Uterus (tissue), 3 donors: ENCODE measurements at regions not wholly inside any gene's neighbourhood (a gene's known extent, or its start where the extent isn't known, plus 50 kb on each side); places are given as distances from the start of the nearest gene placed in this dataset.

Experiments used
- DNase-seq, 2 donors: peaks; one replicate each; pipeline ENCODE4 v3.0.0-alpha.2; 2019 to 2020
- H3K27ac ChIP-seq, 2 donors: fragments of 200-600 bp; sonication (generic); 1 replicate in 1 of 2; 2 replicates in 1 of 2; pipeline ENCODE4 v1.5.1; 2016 to 2018
- H3K27me3 ChIP-seq, 2 donors: fragments of 200-600 bp; sonication (generic); one replicate each; pipeline ENCODE4 v1.5.1; 2018 to 2019; ENCODE audit warnings: control low read depth in 1 of 2
- H3K36me3 ChIP-seq, 2 donors: fragments of 200-600 bp; sonication (generic); one replicate each; pipeline ENCODE4 v1.5.1; 2019; ENCODE audit warnings: control low read depth in 1 of 2
- H3K4me1 ChIP-seq, 2 donors: fragments of 200-600 bp; sonication (generic); one replicate each; pipeline ENCODE4 v1.5.1; 2018 to 2019; ENCODE audit warnings: control low read depth in 1 of 2
- H3K4me3 ChIP-seq, 2 donors: fragments of 200-600 bp; sonication (generic); 1 replicate in 1 of 2; 2 replicates in 1 of 2; pipeline ENCODE4 v1.5.1; 2018 to 2019; ENCODE audit warnings: mild to moderate bottlenecking in 1 of 2
- H3K9me3 ChIP-seq, 2 donors: fragments of 200-600 bp; sonication (generic); one replicate each; pipeline ENCODE4 v1.5.1; 2019; ENCODE audit warnings: control low read depth in 1 of 2
- POLR2A ChIP-seq, 2 donors: fragments of 450-650 bp; IDR thresholded peaks; one replicate each; pipeline ENCODE4 v1.6.1; 2016; ENCODE audit warnings: antibody characterized with exemption in 2 of 2, mild to moderate bottlenecking in 1 of 2, moderate library complexity in 1 of 2
- intact Hi-C: fragments of 100-400 bp; cut with DNase I; formaldehyde crosslinking; loops from one replicate; pipeline ENCODE4 v1.15.1; 2023; ENCODE audit warnings: low total_unique reads
- TF ChIP-seq, protein P1 (sequence below), 4 experiments: fragments of 200-600 bp in 2 of 4; fragments of 450-650 bp in 2 of 4; sonication (generic) in 2 of 4; IDR thresholded peaks; one replicate each; pipeline ENCODE4 v1.5.1; 2016 to 2019; ENCODE audit warnings: antibody characterized with exemption in 4 of 4, mild to moderate bottlenecking in 2 of 4, moderate library complexity in 1 of 4
- donor health status: DM: yes; HTN: yes; CAD: no.

DNA sequence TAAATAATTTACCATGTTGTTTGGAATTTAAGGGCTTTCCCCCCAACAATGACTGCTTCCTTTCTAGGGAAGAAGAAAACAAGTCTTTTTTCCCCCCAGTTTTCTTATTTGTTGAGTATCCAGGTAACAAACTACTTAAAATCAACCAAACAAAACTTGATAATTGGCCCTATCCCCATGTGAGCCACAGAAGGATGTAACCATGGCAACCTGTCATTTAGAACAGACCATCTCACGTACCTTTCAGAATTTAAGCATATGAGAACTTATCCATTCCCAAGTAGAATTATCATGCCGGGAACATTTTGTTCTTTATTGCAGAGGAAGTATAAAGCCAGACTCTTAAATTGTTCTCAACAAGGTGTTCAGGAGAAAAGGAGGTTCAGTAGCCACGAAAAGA is 392.3 kb downstream of the CETN3 start:
- intact Hi-C loops = no loop called here
- Histone ChIP-seq H3K27ac (peak overlapping the region in 1 of 2 donors; percentile 3), H3K4me3 (no peak overlapping the region), H3K9me3 (no peaks in the 10 kb centered on the region), H3K27me3 (no peaks in the 10 kb centered on the region), H3K36me3 (no peaks in the 10 kb centered on the region), H3K4me1 (no peaks in the 10 kb centered on the region)
- TF ChIP-seq, protein P1, sequence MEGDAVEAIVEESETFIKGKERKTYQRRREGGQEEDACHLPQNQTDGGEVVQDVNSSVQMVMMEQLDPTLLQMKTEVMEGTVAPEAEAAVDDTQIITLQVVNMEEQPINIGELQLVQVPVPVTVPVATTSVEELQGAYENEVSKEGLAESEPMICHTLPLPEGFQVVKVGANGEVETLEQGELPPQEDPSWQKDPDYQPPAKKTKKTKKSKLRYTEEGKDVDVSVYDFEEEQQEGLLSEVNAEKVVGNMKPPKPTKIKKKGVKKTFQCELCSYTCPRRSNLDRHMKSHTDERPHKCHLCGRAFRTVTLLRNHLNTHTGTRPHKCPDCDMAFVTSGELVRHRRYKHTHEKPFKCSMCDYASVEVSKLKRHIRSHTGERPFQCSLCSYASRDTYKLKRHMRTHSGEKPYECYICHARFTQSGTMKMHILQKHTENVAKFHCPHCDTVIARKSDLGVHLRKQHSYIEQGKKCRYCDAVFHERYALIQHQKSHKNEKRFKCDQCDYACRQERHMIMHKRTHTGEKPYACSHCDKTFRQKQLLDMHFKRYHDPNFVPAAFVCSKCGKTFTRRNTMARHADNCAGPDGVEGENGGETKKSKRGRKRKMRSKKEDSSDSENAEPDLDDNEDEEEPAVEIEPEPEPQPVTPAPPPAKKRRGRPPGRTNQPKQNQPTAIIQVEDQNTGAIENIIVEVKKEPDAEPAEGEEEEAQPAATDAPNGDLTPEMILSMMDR (IDR thresholded peaks at IDR 0.05) = no peak
- TF ChIP-seq POLR2A (IDR thresholded peaks at IDR 0.05) = no peak
- no peak for DNase-seq

DNA sequence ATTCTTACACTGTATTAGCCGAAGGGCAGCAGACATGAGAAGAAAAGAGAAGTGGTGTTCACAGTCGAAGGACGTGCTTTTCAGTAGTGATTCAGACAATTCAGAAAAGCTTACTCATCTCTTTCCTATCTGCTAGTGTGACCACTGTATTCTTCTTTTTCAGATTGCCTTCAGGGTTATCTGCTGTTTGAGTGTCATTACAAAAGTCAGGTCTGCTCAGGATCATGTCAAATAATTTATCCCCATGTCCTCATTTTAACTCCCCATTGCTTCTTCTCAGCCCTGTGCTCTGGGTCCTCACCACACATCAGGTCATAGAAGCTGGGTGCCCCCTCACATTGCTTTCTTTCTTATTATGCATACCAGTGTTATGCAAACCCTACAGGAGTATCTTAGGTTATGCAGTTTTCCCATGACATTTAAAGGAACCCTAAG is 394.0 kb downstream of the CETN3 start:
- H3K27ac ChIP-seq = peak overlapping the region in 1 of 2 donors; percentile 20
- H3K36me3 ChIP-seq = no peaks in the 10 kb centered on the region
- TF ChIP-seq, protein P1 (IDR thresholded peaks at IDR 0.05) = no peak
- no peak for TF ChIP-seq POLR2A (IDR thresholded peaks at IDR 0.05)
- intact Hi-C loops = no loop called here
- no peaks in the 10 kb centered on the region for H3K27me3 ChIP-seq
- DNase-seq = no peak
- no peaks in the 10 kb centered on the region for H3K4me1 ChIP-seq
- no peaks in the 10 kb centered on the region for H3K9me3 ChIP-seq
- H3K4me3 ChIP-seq = no peak overlapping the region

- TF ChIP-seq, protein P1 (IDR thresholded peaks at IDR 0.05) = no peak
- no peak for TF ChIP-seq POLR2A (IDR thresholded peaks at IDR 0.05)
- Histone ChIP-seq H3K4me3 (no peak overlapping the region), H3K27me3 (no peaks in the 10 kb centered on the region), H3K4me1 (no peaks in the 10 kb centered on the region), H3K9me3 (no peaks in the 10 kb centered on the region), H3K27ac (no peak overlapping the region), H3K36me3 (no peaks in the 10 kb centered on the region)
- no peak for DNase-seq
- intact Hi-C loops = no loop called here
Observed at GRCh38 chr5:90014420-90014819, 395.1 kb downstream of the CETN3 start.

DNA sequence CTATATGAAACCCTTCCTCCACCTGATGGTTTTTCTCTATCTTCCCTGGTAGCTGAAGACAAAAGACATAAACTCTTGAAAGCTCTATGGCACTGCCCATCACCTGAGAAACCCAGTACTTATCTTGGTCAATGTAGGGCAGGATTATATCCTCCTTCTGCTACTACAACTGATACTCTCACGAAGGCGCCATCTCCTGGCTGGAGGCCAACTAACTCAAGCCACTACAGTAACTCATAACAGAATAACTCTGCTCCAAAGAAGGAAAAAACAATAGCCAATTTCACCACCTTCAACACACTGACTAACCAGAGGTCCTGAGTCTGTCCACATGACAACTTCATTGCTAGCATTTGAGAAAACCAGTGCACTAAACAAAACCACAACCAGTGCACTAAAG is 409.2 kb downstream of the CETN3 start:
- intact Hi-C loops = no loop called here
- Histone ChIP-seq H3K4me3 (no peak overlapping the region), H3K27me3 (no peaks in the 10 kb centered on the region), H3K36me3 (no peaks in the 10 kb centered on the region), H3K4me1 (no peaks in the 10 kb centered on the region), H3K9me3 (no peaks in the 10 kb centered on the region), H3K27ac (no peak overlapping the region)
- DNase-seq = no peak
- no peak for TF ChIP-seq POLR2A (IDR thresholded peaks at IDR 0.05)
- TF ChIP-seq, protein P1 (IDR thresholded peaks at IDR 0.05) = no peak

DNA sequence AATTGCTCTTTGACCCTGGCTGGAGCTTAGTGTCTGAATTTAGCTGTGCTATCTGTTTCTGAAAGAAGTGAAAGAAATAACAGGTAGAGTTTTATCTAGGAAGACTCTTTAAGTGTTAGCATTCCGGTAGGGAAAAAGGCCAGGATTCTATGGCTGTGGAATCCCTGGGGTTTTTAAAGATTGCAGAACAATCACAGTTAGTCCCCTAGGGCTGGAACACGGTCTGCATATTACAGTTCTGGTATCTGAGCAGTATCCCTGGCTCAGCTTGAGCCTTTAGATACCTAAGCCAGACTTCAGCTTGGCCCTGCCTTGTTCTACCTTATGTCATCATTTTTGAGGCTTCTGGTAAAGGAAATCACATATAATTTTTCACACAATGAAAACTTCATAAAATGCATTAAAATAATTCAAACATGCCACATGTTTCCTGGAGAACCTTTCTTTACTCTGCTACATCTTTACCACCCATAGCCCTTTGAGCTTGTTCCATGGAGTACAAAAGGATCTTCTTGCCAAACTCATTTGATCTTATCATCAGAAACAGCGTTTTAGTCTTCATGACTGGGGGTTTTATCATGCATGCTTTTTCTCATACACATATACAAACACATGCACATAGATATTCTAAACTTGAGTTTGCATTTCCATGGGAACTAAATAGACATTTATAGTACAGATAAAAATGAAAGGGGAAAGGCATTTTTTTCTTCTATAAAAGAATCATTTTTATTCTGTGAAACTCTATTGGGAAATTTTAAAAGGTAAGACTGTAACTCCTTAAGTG is 410.8 kb downstream of the CETN3 start:
- H3K4me1 ChIP-seq = no peaks in the 10 kb centered on the region
- DNase-seq = no peak
- H3K4me3 ChIP-seq = no peak overlapping the region
- intact Hi-C loops = no loop called here
- H3K36me3 ChIP-seq = no peaks in the 10 kb centered on the region
- no peaks in the 10 kb centered on the region for H3K9me3 ChIP-seq
- no peaks in the 10 kb centered on the region for H3K27me3 ChIP-seq
- no peak overlapping the region for H3K27ac ChIP-seq
- TF ChIP-seq, protein P1 (IDR thresholded peaks at IDR 0.05) = no peak
- TF ChIP-seq POLR2A (IDR thresholded peaks at IDR 0.05) = no peak
